ENCODE measurements at regions not wholly inside any gene's neighbourhood (a gene's known extent, or its start where the extent isn't known, plus 50 kb on each side); places are given as distances from the start of the nearest gene placed in this dataset.

- no peak for DNase-seq (ENCODE audit: low spot score)
Measured at GRCh38 chr10:111993321-111993720, 190.2 kb downstream of the GPAM start.

GRCh38 chr10:111993872-111994426, 189.6 kb downstream of the GPAM start:
- DNase-seq (ENCODE audit: low spot score): no peak

GRCh38 chr10:111996103-111996502, 187.5 kb downstream of the GPAM start:
- DNase-seq (ENCODE audit: low spot score): no peak

- no peak for DNase-seq (ENCODE audit: low spot score)
Measured at GRCh38 chr10:111998728-111999127, 184.8 kb downstream of the GPAM start.

- DNase-seq (ENCODE audit: low spot score): no peak
Measured at GRCh38 chr10:111999205-111999914, 184.2 kb downstream of the GPAM start.

GRCh38 chr10:111999915-112000302, 183.7 kb downstream of the GPAM start:
- DNase-seq (ENCODE audit: low spot score): no peak

GRCh38 chr10:112000466-112000865, 183.1 kb downstream of the GPAM start:
- no peak for DNase-seq (ENCODE audit: low spot score)

GRCh38 chr10:112002206-112002605, 181.4 kb downstream of the GPAM start:
- DNase-seq (ENCODE audit: low spot score): no peak

- no peak for DNase-seq (ENCODE audit: low spot score)
Measured at GRCh38 chr10:112004075-112004474, 179.5 kb downstream of the GPAM start.

- no peak for DNase-seq (ENCODE audit: low spot score)
Measured at GRCh38 chr10:112005044-112005443, 178.5 kb downstream of the GPAM start.

- DNase-seq (ENCODE audit: low spot score): no peak
Measured at GRCh38 chr10:112006407-112006806, 177.2 kb downstream of the GPAM start.

GRCh38 chr10:112006831-112007230, 176.7 kb downstream of the GPAM start:
- DNase-seq (ENCODE audit: low spot score): no peak

GRCh38 chr10:112022196-112022595, 161.4 kb downstream of the GPAM start:
- DNase-seq (ENCODE audit: low spot score): no peak

- no peak for DNase-seq (ENCODE audit: low spot score)
Measured at GRCh38 chr10:112024079-112024478, 159.5 kb downstream of the GPAM start.

- no peak for DNase-seq (ENCODE audit: low spot score)
Measured at GRCh38 chr10:112025228-112025627, 158.3 kb downstream of the GPAM start.

GRCh38 chr10:112026438-112026837, 157.1 kb downstream of the GPAM start:
- no peak for DNase-seq (ENCODE audit: low spot score)

- no peak for DNase-seq (ENCODE audit: low spot score)
Measured at GRCh38 chr10:112027731-112028280, 155.8 kb downstream of the GPAM start.

GRCh38 chr10:112030431-112030830, 153.1 kb downstream of the GPAM start:
- no peak for DNase-seq (ENCODE audit: low spot score)

- no peak for DNase-seq (ENCODE audit: low spot score)
Measured at GRCh38 chr10:112039823-112040222, 143.7 kb downstream of the GPAM start.

GRCh38 chr10:112040696-112041095, 142.9 kb downstream of the GPAM start:
- no peak for DNase-seq (ENCODE audit: low spot score)

- no peak for DNase-seq (ENCODE audit: low spot score)
Measured at GRCh38 chr10:112045938-112046337, 137.6 kb downstream of the GPAM start.

- no peak for DNase-seq (ENCODE audit: low spot score)
Measured at GRCh38 chr10:112047674-112048073, 135.9 kb downstream of the GPAM start.

GRCh38 chr10:112052166-112052565, 131.4 kb downstream of the GPAM start:
- no peak for DNase-seq (ENCODE audit: low spot score)

- no peak for DNase-seq (ENCODE audit: low spot score)
Measured at GRCh38 chr10:112053895-112054294, 129.7 kb downstream of the GPAM start.
